Esophagus muscularis mucosa (tissue), 4 donors: ENCODE measurements at regions not wholly inside any gene's neighbourhood (a gene's known extent, or its start where the extent isn't known, plus 50 kb on each side); places are given as distances from the start of the nearest gene placed in this dataset.

Experiments
- DNase-seq: peaks from one replicate; pipeline ENCODE4 v3.0.0-alpha.2; 2017; ENCODE audit errors: extremely low spot score
- H3K27ac ChIP-seq, 4 donors: fragments of 200-600 bp; sonication (generic); replicated peaks in 1 of 4; 1 replicate in 3 of 4; 2 replicates in 1 of 4; pipeline ENCODE4 v1.5.1; 2016 to 2019; ENCODE audit warnings: mild to moderate bottlenecking in 1 of 4
- H3K27me3 ChIP-seq, 4 donors: fragments of 200-600 bp; sonication (generic); one replicate each; pipeline versions ENCODE4 v1.5.1 to v1.6.0; 2016 to 2019
- H3K36me3 ChIP-seq, 4 donors: fragments of 200-600 bp; sonication (generic); one replicate each; pipeline ENCODE4 v1.5.1; 2016 to 2019
- H3K4me1 ChIP-seq, 4 donors: fragments of 200-600 bp; sonication (generic); one replicate each; pipeline ENCODE4 v1.5.1; 2016 to 2019
- H3K4me3 ChIP-seq, 4 donors: fragments of 200-600 bp; sonication (generic); 1 replicate in 2 of 4; 2 replicates in 2 of 4; pipeline ENCODE4 v1.5.1; 2016 to 2019; ENCODE audit warnings: mild to moderate bottlenecking in 4 of 4, moderate library complexity in 1 of 4
- H3K9me3 ChIP-seq, 4 donors: fragments of 200-600 bp; sonication (generic); 1 replicate in 3 of 4; 2 replicates in 1 of 4; pipeline ENCODE4 v1.5.1; 2016 to 2019
- EP300 ChIP-seq: sonication (generic); formaldehyde crosslinking; IDR thresholded peaks from one replicate; pipeline ENCODE4 v1.6.1; 2017; ENCODE audit warnings: antibody characterized with exemption
- POLR2A ChIP-seq: fragments of 450-650 bp; IDR thresholded peaks from one replicate; pipeline ENCODE4 v1.6.1; 2017; ENCODE audit warnings: antibody characterized with exemption, moderate library complexity, mild to moderate bottlenecking, low read depth
- POLR2AphosphoS5 ChIP-seq, 2 donors: sonication (generic); formaldehyde crosslinking; IDR thresholded peaks; one replicate each; pipeline ENCODE4 v1.6.1; 2017; ENCODE audit warnings: antibody characterized with exemption in 2 of 2
- WGBS: methylation state at CpG from one replicate; pipeline ENCODE4 v1.1.5; 2018; 5-methylcytosine and 5-hydroxymethylcytosine counted together
- intact Hi-C: fragments of 100-400 bp; cut with DNase I; formaldehyde crosslinking; loops from one replicate; pipeline ENCODE4 v1.15.1; 2023
- TF ChIP-seq, protein P1 (sequence below), 3 experiments: fragments of 200-600 bp in 2 of 3; fragments of 450-650 bp in 1 of 3; sonication (generic) in 2 of 3; IDR thresholded peaks; one replicate each; pipeline ENCODE4 v1.5.1; 2017 to 2019; ENCODE audit warnings: antibody characterized with exemption in 3 of 3, mild to moderate bottlenecking in 2 of 3, moderate library complexity in 1 of 3

DNA sequence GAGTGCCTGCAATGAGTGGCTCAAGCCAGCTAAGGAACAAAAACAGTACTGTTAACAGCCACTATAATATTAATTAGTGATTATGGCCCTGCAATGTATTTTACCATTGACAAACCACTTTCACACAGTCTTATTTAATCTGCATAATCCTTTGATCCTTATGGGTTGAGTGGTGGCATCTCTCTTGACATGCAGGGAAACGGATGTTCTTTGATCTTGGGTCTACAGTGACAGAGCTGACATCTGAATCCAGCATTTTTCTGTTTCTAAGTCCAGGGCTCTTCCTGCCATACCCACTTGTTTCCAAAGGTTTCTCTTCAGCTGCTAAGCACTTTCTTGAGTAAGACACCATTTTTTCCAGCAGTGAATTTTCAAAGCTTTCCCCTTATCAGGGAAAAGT lies 277.7 kb upstream of the ROPN1 start:
- no peaks in the 10 kb centered on the region for H3K27me3 ChIP-seq
- H3K4me3 ChIP-seq = no peak overlapping the region
- intact Hi-C loops = no loop called here
- no peak for DNase-seq
- TF ChIP-seq, protein P1, sequence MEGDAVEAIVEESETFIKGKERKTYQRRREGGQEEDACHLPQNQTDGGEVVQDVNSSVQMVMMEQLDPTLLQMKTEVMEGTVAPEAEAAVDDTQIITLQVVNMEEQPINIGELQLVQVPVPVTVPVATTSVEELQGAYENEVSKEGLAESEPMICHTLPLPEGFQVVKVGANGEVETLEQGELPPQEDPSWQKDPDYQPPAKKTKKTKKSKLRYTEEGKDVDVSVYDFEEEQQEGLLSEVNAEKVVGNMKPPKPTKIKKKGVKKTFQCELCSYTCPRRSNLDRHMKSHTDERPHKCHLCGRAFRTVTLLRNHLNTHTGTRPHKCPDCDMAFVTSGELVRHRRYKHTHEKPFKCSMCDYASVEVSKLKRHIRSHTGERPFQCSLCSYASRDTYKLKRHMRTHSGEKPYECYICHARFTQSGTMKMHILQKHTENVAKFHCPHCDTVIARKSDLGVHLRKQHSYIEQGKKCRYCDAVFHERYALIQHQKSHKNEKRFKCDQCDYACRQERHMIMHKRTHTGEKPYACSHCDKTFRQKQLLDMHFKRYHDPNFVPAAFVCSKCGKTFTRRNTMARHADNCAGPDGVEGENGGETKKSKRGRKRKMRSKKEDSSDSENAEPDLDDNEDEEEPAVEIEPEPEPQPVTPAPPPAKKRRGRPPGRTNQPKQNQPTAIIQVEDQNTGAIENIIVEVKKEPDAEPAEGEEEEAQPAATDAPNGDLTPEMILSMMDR (IDR thresholded peaks at IDR 0.05) = no peak
- TF ChIP-seq EP300 (no peak), POLR2A (no peak), POLR2AphosphoS5 (IDR thresholded peaks at IDR 0.05) (no peak)
- peaks cover 0 to 9% (median 0%) of the 10 kb centered on the region in 4 donors for H3K36me3 ChIP-seq
- no peaks in the 10 kb centered on the region for H3K9me3 ChIP-seq
- H3K4me1 ChIP-seq = peaks cover 37 to 76% (median 69%) of the 10 kb centered on the region in 4 donors
- 58% methylated on average over 1 of the region's 1 CpG for WGBS
- H3K27ac ChIP-seq = peak overlapping the region; percentile 78 to 87 (median 84)

DNA sequence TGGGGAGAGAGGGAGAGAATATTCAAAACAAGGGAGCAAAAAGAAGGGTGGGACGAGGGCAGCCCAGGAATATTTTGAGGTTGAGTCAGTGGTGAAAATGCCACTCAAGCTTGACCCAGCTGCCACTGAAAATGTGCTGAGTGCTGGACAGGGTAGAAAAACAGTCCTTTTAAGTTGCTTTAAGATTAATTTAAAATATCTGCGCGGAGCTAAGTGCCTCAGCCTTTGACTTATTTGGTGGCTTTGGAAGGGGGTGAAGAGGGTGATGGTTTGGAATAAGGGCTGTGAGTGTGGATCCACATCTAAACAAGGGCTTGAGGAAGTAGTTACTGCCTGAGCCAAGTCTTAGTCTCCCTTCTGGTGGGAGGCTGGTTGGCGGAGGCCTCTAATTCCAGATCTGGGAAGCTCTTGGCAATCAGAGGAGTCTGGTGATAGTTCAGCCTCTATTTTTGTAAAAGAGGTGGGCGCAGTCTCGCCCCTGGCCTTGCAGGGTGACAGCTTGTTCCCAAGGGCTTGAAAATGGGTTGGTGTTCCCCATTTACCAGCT lies 280.8 kb upstream of the ROPN1 start:
- H3K27me3 ChIP-seq = no peaks in the 10 kb centered on the region
- peak; percentile 46 for TF ChIP-seq EP300
- no peak for TF ChIP-seq POLR2A
- peak; percentile 31 to 49 for TF ChIP-seq POLR2AphosphoS5 (IDR thresholded peaks at IDR 0.05)
- H3K36me3 ChIP-seq = peaks cover 0 to 9% (median 0%) of the 10 kb centered on the region in 4 donors
- intact Hi-C loops = no loop called here
- H3K27ac ChIP-seq = peak overlapping the region; percentile 78 to 87 (median 84)
- no peaks in the 10 kb centered on the region for H3K9me3 ChIP-seq
- H3K4me3 ChIP-seq = no peak overlapping the region
- 40% methylated on average over 6 of the region's 6 CpGs for WGBS
- H3K4me1 ChIP-seq = peaks cover 55 to 84% (median 81%) of the 10 kb centered on the region in 4 donors
- DNase-seq = no peak

DNA sequence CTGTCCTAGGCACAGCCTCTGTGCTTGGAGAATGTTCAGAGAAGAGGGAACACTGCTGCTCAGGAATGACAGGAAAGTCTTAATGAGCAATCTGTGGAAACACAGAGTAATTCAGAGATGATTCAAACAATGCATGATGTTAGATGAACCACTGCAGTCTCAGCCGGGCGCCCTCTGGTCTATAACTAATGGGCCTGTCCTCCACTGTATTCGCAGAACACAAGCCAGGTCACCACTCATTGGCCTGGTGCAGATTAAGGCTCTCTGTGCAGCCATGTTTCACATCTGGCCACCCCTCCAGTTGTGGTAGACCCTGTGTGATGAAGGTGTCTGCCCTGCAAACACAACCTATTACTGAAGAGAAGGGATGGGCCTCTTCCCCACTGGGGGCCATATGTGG lies 281.7 kb upstream of the ROPN1 start:
- Histone ChIP-seq H3K27me3 (no peaks in the 10 kb centered on the region), H3K36me3 (peaks cover 0 to 8% (median 0%) of the 10 kb centered on the region in 4 donors), H3K4me3 (no peak overlapping the region), H3K4me1 (peaks cover 64 to 94% (median 86%) of the 10 kb centered on the region in 4 donors), H3K9me3 (no peaks in the 10 kb centered on the region), H3K27ac (peak overlapping the region; percentile 78 to 87 (median 84))
- WGBS = 79% methylated on average over 3 of the region's 3 CpGs
- DNase-seq = no peak
- intact Hi-C loops = no loop called here
- TF ChIP-seq EP300 = no peak
- TF ChIP-seq, protein P1 (IDR thresholded peaks at IDR 0.05) = no peak
- TF ChIP-seq POLR2AphosphoS5 (IDR thresholded peaks at IDR 0.05) = no peak
- no peak for TF ChIP-seq POLR2A

DNA sequence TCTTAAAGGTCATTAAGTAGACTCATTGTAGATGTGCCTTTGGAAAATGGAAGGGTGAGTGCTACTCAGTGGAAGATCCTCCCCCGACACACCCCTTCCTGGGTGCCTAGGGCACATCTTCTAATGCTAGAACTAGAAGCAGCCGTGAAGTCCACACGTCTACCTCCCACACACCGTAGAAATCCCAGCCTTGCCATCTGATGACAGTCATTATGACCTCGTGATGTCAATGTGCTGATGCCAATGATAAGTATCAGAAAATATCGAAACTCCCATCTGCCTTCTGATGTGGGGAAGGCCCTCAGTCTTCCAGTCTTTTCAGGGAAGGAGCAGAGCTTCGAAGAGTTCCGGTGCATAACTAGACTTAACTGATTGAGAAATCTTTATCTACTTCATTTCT lies 282.1 kb upstream of the ROPN1 start:
- no peaks in the 10 kb centered on the region for H3K27me3 ChIP-seq
- peak overlapping the region; percentile 78 to 87 (median 84) for H3K27ac ChIP-seq
- no peak for DNase-seq
- intact Hi-C loops = no loop called here
- TF ChIP-seq POLR2A = no peak
- no peak for TF ChIP-seq POLR2AphosphoS5 (IDR thresholded peaks at IDR 0.05)
- TF ChIP-seq, protein P1 (IDR thresholded peaks at IDR 0.05) = no peak
- no peak for TF ChIP-seq EP300
- peaks cover 0 to 4% (median 0%) of the 10 kb centered on the region in 4 donors for H3K36me3 ChIP-seq
- no peaks in the 10 kb centered on the region for H3K9me3 ChIP-seq
- WGBS = 97% methylated on average over 8 of the region's 8 CpGs
- no peak overlapping the region for H3K4me3 ChIP-seq
- peaks cover 68 to 94% (median 90%) of the 10 kb centered on the region in 4 donors for H3K4me1 ChIP-seq

DNA sequence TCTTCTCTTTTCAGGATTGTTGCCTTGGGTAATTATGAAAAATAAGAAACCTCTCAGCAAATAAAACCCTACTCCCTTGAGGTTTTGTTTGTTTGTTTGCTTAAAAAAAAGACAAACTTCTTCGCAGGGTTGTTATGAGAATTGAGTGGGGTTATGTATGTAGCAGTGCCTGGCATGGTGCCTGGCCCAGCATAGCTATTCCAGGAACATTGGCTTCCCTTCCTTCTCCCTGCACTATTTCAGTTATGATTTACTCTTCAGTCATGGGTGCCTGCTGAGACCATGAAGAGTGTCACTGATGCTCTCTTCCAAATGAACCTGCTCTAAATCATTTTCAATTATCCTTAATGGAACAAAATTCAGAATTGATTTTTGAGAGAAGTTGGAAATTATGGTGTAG lies 283.5 kb upstream of the ROPN1 start:
- intact Hi-C loops = no loop called here
- 35% methylated on average over 1 of the region's 1 CpG for WGBS
- no peak for DNase-seq
- no peaks in the 10 kb centered on the region for H3K36me3 ChIP-seq
- H3K4me3 ChIP-seq = no peak overlapping the region
- peak overlapping the region; percentile 78 to 87 (median 84) for H3K27ac ChIP-seq
- H3K4me1 ChIP-seq = peaks cover 79 to 94% (median 87%) of the 10 kb centered on the region in 4 donors
- no peaks in the 10 kb centered on the region for H3K27me3 ChIP-seq
- TF ChIP-seq EP300 (peak; percentile 72), POLR2A (no peak), POLR2AphosphoS5 (IDR thresholded peaks at IDR 0.05) (peak; percentile 69 to 77)
- TF ChIP-seq, protein P1 (IDR thresholded peaks at IDR 0.05) = no peak
- H3K9me3 ChIP-seq = no peaks in the 10 kb centered on the region
